HG02870 (cell line): ENCODE measurements at regions not wholly inside any gene's neighbourhood (a gene's known extent, or its start where the extent isn't known, plus 50 kb on each side); places are given as distances from the start of the nearest gene placed in this dataset.
"Not testable (repeated sequence)": the region's sequence is repeated elsewhere in the genome, so short reads cannot be mapped to it uniquely, and the experiment has no call there.

Experiments used
- ATAC-seq: cut with Tn5 transposase; IDR thresholded peaks from one replicate; pipeline ENCODE4 v1.9.1; 2021; ENCODE audit warnings: mild to moderate bottlenecking, moderate library complexity; ENCODE audit not compliant: unreplicated experiment

- no peak for ATAC-seq
These were observed 328.3 kb downstream of the LRATD1 start for GRCh38 chr2:14960686-14961324.

- no peak for ATAC-seq
These were observed 335.2 kb downstream of the LRATD1 start for GRCh38 chr2:14967729-14968128.

- ATAC-seq: no peak
These were observed 342.9 kb downstream of the LRATD1 start for GRCh38 chr2:14975381-14975780.

- no peak for ATAC-seq
These were observed 344.5 kb downstream of the LRATD1 start for GRCh38 chr2:14977021-14977420.

- no peak for ATAC-seq
These were observed 346.3 kb downstream of the LRATD1 start for GRCh38 chr2:14978845-14979244.

- ATAC-seq: no peak
These were observed 350.3 kb downstream of the LRATD1 start for GRCh38 chr2:14982790-14983189.

- no peak for ATAC-seq
These were observed 356.1 kb downstream of the LRATD1 start for GRCh38 chr2:14988600-14988999.

- ATAC-seq: no peak
These were observed 359.2 kb downstream of the LRATD1 start for GRCh38 chr2:14991723-14992122.

GRCh38 chr2:14994721-14995120, 362.2 kb downstream of the LRATD1 start:
- no peak for ATAC-seq

GRCh38 chr2:14996351-14997014, 364.0 kb downstream of the LRATD1 start:
- ATAC-seq: no peak

- ATAC-seq: no peak
These were observed 366.0 kb downstream of the LRATD1 start for GRCh38 chr2:14998546-14998945.

GRCh38 chr2:14999114-14999661, 366.7 kb downstream of the LRATD1 start:
- no peak for ATAC-seq

- not testable (repeated sequence) for ATAC-seq
These were observed 370.0 kb downstream of the LRATD1 start for GRCh38 chr2:15002519-15002918.

GRCh38 chr2:15006667-15007066, 374.1 kb downstream of the LRATD1 start:
- ATAC-seq: peak; percentile 77

- ATAC-seq: no peak
These were observed 377.2 kb downstream of the LRATD1 start for GRCh38 chr2:15009681-15010080.

GRCh38 chr2:15010346-15010745, 377.8 kb downstream of the LRATD1 start:
- ATAC-seq: peak; percentile 73

GRCh38 chr2:15018814-15019213, 386.3 kb downstream of the LRATD1 start:
- no peak for ATAC-seq

GRCh38 chr2:15023221-15023620, 390.7 kb downstream of the LRATD1 start:
- no peak for ATAC-seq

- ATAC-seq: no peak
These were observed 395.9 kb downstream of the LRATD1 start for GRCh38 chr2:15028406-15028805.

GRCh38 chr2:15031745-15032240, 399.3 kb downstream of the LRATD1 start:
- ATAC-seq: peak; percentile 98

- ATAC-seq: no peak
These were observed 401.7 kb downstream of the LRATD1 start for GRCh38 chr2:15034246-15034645.

GRCh38 chr2:15034860-15035259, 402.3 kb downstream of the LRATD1 start:
- no peak for ATAC-seq
